ENCODE measurements at regions not wholly inside any gene's neighbourhood (a gene's known extent, or its start where the extent isn't known, plus 50 kb on each side); places are given as distances from the start of the nearest gene placed in this dataset.

DNA sequence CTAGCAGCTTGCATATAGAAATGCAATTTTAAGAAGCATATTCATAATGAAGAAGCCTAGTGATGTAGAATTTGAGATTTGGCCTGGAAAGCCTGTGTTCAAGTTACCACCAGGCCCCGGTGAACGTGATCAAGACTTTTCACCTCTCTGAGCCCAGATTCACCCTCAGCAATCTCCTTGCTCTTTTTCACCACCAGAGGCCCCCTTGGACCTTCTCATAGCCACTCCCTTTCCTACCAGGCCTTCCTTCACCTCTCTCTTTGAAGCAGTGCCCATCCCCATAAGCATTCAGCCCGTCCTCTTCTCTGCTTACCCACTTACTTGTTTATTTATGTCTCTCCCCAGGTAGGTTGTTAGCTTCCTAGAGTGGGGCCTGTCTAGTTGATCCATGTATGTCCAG, 1280.9 kb downstream of the AACS start:
- Histone ChIP-seq H3K9ac (replicated peaks in 1 of 4; ENCODE audit: extremely low read depth in 1 of 4, low read depth in 3 of 4, low read length in 3 of 4) (no peak overlapping the region), H2AK5ac (ENCODE audit: low read depth, low read length) (no peak overlapping the region), H4K91ac (replicated peaks; ENCODE audit: insufficient read length, low read length) (no peak overlapping the region), H2BK15ac (ENCODE audit: low read length) (no peak overlapping the region), H3K23ac (ENCODE audit: insufficient read length) (no peak overlapping the region), H4K8ac (ENCODE audit: extremely low read depth, insufficient read depth, low read length) (no peak overlapping the region), H3K27ac (ENCODE audit: low read depth, low read length) (no peak overlapping the region), H2BK12ac (ENCODE audit: low read depth, low read length) (no peak overlapping the region), H3K18ac (ENCODE audit: extremely low read depth, low read length) (no peak overlapping the region), H3K56ac (replicated peaks; ENCODE audit: insufficient read length, low read depth, low read length) (no peak overlapping the region), H3K4me1 (replicated peaks in 1 of 4; ENCODE audit: control insufficient read depth in 3 of 4, insufficient read depth in 4 of 4, low read length in 3 of 4) (no peaks in the 10 kb centered on the region), H3K27me3 (replicated peaks in 1 of 4; ENCODE audit: control insufficient read depth in 3 of 4, extremely low read depth in 1 of 4, insufficient read depth in 3 of 4, low read length in 3 of 4) (no peaks in the 10 kb centered on the region), H3K9me3 (ENCODE audit: insufficient read depth in 2 of 2, low read depth in 1 of 2, low read length in 1 of 2) (no peaks in the 10 kb centered on the region), H4K20me1 (replicated peaks in 1 of 2; ENCODE audit: control insufficient read depth in 1 of 2, insufficient read depth in 2 of 2, low read length in 2 of 2) (no peaks in the 10 kb centered on the region), H3K36me3 (ENCODE audit: control insufficient read depth in 2 of 4, insufficient read depth in 4 of 4, low read length in 3 of 4) (no peaks in the 10 kb centered on the region), H2BK20ac (ENCODE audit: low read length) (no peak overlapping the region), H2AFZ (ENCODE audit: low read length) (no peak overlapping the region), H3K4me3 (ENCODE audit: extremely low read depth in 1 of 4, insufficient read depth in 2 of 4, low read depth in 3 of 4, low read length in 4 of 4) (no peak overlapping the region), H2BK5ac (ENCODE audit: low read depth, low read length) (no peak overlapping the region), H2BK120ac (replicated peaks; ENCODE audit: low read depth, low read length) (no peak overlapping the region), H3K14ac (ENCODE audit: insufficient read length) (no peak overlapping the region), H4K5ac (ENCODE audit: insufficient read length, low read depth, low read length) (no peak overlapping the region), H3K4ac (replicated peaks; ENCODE audit: insufficient read length, low read depth, low read length) (no peak overlapping the region), H3K23me2 (ENCODE audit: low read depth, low read length) (no peaks in the 10 kb centered on the region), H3K79me2 (ENCODE audit: control insufficient read depth in 1 of 2, insufficient read depth in 2 of 2, low read length in 2 of 2) (no peaks in the 10 kb centered on the region), H3K79me1 (ENCODE audit: low read depth, low read length) (no peaks in the 10 kb centered on the region), H3K4me2 (ENCODE audit: insufficient read depth in 1 of 2, low read depth in 2 of 2, low read length in 2 of 2) (no peak overlapping the region)
- ChIA-PET CTCF (ENCODE audit: partially characterized antibody) (interaction anchor here (0.9 to 3.2 kb wide), 3 partner anchors 14 to 360 kb away, joined by 3 to 20 read pairs (median 3); no protein-coding TSS in a partner anchor), POLR2A (ENCODE audit: partially characterized antibody) (no interaction called here)
- WGBS, 2 experiments (ENCODE audit: extremely low coverage in 1 of 2, insufficient coverage in 1 of 2, insufficient read length in 1 of 2, insufficient replicate concordance in 2 of 2, low coverage in 1 of 2, low lambda C conversion rate in 2 of 2, missing lambda C conversion rate in 1 of 2), result 91% methylated on average over 3 of the region's 3 CpGs; no CpG with 5 or more reads in 1 of the 2 experiments
- FAIRE-seq, result no peak
- no peak for DNase-seq (ENCODE audit: low read depth in 1 of 2, low spot score in 2 of 2)
- TF ChIP-seq KDM5A (IDR thresholded peaks at IDR 0.05; ENCODE audit: low read length), result no peak
- TF ChIP-seq TEAD4 (IDR thresholded peaks at IDR 0.05; ENCODE audit: low read depth, low read length), result no peak
- TF ChIP-seq RXRA (IDR thresholded peaks at IDR 0.05; ENCODE audit: insufficient read depth, low read depth, low read length), result no peak
- no peak for TF ChIP-seq KDM1A (IDR thresholded peaks at IDR 0.05; ENCODE audit: borderline replicate concordance, low read length)
- TF ChIP-seq TBP (IDR thresholded peaks at IDR 0.05; ENCODE audit: low read depth, low read length), result no peak
- TF ChIP-seq RAD21 (IDR thresholded peaks at IDR 0.05 in 1 of 2, conservative IDR thresholded peaks at IDR 0.05 in 1 of 2; ENCODE audit: low read depth in 2 of 2, low read length in 2 of 2), result peak; percentile 38 to 51; a peak in 3 of 4 replicates
- TF ChIP-seq, protein P1, sequence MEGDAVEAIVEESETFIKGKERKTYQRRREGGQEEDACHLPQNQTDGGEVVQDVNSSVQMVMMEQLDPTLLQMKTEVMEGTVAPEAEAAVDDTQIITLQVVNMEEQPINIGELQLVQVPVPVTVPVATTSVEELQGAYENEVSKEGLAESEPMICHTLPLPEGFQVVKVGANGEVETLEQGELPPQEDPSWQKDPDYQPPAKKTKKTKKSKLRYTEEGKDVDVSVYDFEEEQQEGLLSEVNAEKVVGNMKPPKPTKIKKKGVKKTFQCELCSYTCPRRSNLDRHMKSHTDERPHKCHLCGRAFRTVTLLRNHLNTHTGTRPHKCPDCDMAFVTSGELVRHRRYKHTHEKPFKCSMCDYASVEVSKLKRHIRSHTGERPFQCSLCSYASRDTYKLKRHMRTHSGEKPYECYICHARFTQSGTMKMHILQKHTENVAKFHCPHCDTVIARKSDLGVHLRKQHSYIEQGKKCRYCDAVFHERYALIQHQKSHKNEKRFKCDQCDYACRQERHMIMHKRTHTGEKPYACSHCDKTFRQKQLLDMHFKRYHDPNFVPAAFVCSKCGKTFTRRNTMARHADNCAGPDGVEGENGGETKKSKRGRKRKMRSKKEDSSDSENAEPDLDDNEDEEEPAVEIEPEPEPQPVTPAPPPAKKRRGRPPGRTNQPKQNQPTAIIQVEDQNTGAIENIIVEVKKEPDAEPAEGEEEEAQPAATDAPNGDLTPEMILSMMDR (IDR thresholded peaks at IDR 0.05; ENCODE audit: control extremely low read depth in 1 of 3, insufficient read depth in 1 of 3, low read depth in 1 of 3, low read length in 3 of 3), result peak; percentile 12 to 21 (median 16); a peak in 3 of 4 replicates
- TF ChIP-seq SIX5 (IDR thresholded peaks at IDR 0.05; ENCODE audit: low read depth, low read length), result no peak
- no peak for TF ChIP-seq GTF2F1 (IDR thresholded peaks at IDR 0.05; ENCODE audit: borderline replicate concordance, low read depth, low read length)
- TF ChIP-seq JUN (IDR thresholded peaks at IDR 0.05; ENCODE audit: low read depth, low read length), result no peak
- TF ChIP-seq, protein P2, sequence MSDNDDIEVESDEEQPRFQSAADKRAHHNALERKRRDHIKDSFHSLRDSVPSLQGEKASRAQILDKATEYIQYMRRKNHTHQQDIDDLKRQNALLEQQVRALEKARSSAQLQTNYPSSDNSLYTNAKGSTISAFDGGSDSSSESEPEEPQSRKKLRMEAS (IDR thresholded peaks at IDR 0.05), result no peak
- TF ChIP-seq EGR1 (IDR thresholded peaks at IDR 0.05; ENCODE audit: borderline replicate concordance, low read depth, low read length), result no peak
